Liver (tissue), 3 donors: ENCODE measurements at regions not wholly inside any gene's neighbourhood (a gene's known extent, or its start where the extent isn't known, plus 50 kb on each side); places are given as distances from the start of the nearest gene placed in this dataset.
"Not testable (repeated sequence)": the region's sequence is repeated elsewhere in the genome, so short reads cannot be mapped to it uniquely, and the experiment has no call there.

Experiments
- HNF4G ChIP-seq: IDR thresholded peaks from 2 replicates; pipeline ENCODE4 v1.6.1; 2016; ENCODE audit warnings: antibody characterized with exemption
- RAD21 ChIP-seq, 2 donors: IDR thresholded peaks; 2 replicates each; pipeline ENCODE4 v1.6.1; 2016; ENCODE audit warnings: antibody characterized with exemption in 2 of 2, mild to moderate bottlenecking in 2 of 2
- TF ChIP-seq, protein P1 (sequence below): fragments of 150-350 bp; IDR thresholded peaks from 2 replicates; pipeline ENCODE4 v1.5.1; 2017; ENCODE audit warnings: improper control_type of control experiment, low read depth, low read length; ENCODE audit not compliant: missing input control
- TF ChIP-seq, protein P2 (sequence below): IDR thresholded peaks from 2 replicates; pipeline ENCODE4 v1.6.1; 2016; ENCODE audit warnings: antibody characterized with exemption, mild to moderate bottlenecking
- TF ChIP-seq, protein P3 (sequence below): IDR thresholded peaks from 2 replicates; pipeline ENCODE4 v1.6.1; 2016; ENCODE audit warnings: antibody characterized with exemption
- donor health status: healthy.
- donor health status: healthy.

DNA sequence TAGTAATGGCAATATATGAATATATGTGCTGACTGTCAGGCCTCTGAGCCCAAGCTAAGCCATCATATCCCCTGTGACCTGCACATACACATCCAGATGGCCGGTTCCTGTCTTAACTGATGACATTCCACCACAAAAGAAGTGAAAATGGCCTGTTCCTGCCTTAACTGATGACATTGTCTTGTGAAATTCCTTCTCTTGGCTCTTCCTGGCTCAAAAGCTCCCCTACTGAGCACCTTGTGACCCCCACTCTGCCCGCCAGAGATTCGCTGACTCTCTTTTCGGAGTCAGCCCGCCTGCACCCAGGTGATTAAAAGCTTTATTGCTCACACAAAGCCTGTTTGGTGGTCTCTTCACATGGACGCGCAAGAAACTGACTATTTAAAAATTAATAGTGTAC is 570.6 kb upstream of the PCDH7 start:
- TF ChIP-seq, protein P1, sequence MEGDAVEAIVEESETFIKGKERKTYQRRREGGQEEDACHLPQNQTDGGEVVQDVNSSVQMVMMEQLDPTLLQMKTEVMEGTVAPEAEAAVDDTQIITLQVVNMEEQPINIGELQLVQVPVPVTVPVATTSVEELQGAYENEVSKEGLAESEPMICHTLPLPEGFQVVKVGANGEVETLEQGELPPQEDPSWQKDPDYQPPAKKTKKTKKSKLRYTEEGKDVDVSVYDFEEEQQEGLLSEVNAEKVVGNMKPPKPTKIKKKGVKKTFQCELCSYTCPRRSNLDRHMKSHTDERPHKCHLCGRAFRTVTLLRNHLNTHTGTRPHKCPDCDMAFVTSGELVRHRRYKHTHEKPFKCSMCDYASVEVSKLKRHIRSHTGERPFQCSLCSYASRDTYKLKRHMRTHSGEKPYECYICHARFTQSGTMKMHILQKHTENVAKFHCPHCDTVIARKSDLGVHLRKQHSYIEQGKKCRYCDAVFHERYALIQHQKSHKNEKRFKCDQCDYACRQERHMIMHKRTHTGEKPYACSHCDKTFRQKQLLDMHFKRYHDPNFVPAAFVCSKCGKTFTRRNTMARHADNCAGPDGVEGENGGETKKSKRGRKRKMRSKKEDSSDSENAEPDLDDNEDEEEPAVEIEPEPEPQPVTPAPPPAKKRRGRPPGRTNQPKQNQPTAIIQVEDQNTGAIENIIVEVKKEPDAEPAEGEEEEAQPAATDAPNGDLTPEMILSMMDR, result not testable (repeated sequence)
- TF ChIP-seq, protein P2, sequence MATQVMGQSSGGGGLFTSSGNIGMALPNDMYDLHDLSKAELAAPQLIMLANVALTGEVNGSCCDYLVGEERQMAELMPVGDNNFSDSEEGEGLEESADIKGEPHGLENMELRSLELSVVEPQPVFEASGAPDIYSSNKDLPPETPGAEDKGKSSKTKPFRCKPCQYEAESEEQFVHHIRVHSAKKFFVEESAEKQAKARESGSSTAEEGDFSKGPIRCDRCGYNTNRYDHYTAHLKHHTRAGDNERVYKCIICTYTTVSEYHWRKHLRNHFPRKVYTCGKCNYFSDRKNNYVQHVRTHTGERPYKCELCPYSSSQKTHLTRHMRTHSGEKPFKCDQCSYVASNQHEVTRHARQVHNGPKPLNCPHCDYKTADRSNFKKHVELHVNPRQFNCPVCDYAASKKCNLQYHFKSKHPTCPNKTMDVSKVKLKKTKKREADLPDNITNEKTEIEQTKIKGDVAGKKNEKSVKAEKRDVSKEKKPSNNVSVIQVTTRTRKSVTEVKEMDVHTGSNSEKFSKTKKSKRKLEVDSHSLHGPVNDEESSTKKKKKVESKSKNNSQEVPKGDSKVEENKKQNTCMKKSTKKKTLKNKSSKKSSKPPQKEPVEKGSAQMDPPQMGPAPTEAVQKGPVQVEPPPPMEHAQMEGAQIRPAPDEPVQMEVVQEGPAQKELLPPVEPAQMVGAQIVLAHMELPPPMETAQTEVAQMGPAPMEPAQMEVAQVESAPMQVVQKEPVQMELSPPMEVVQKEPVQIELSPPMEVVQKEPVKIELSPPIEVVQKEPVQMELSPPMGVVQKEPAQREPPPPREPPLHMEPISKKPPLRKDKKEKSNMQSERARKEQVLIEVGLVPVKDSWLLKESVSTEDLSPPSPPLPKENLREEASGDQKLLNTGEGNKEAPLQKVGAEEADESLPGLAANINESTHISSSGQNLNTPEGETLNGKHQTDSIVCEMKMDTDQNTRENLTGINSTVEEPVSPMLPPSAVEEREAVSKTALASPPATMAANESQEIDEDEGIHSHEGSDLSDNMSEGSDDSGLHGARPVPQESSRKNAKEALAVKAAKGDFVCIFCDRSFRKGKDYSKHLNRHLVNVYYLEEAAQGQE, result not testable (repeated sequence)
- TF ChIP-seq HNF4G; RAD21 (IDR thresholded peaks at IDR 0.05): not testable (repeated sequence)
- TF ChIP-seq, protein P3, sequence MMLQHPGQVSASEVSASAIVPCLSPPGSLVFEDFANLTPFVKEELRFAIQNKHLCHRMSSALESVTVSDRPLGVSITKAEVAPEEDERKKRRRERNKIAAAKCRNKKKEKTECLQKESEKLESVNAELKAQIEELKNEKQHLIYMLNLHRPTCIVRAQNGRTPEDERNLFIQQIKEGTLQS, result not testable (repeated sequence)
